Prostate gland (tissue), 2 donors: ENCODE measurements at regions not wholly inside any gene's neighbourhood (a gene's known extent, or its start where the extent isn't known, plus 50 kb on each side); places are given as distances from the start of the nearest gene placed in this dataset.

Source experiments
- DNase-seq: peaks from one replicate; pipeline ENCODE4 v3.0.0-alpha.2; 2019; ENCODE audit warnings: low spot score
- H3K27ac ChIP-seq, 2 donors: fragments of 200-600 bp; sonication (generic); 2 replicates each; pipeline ENCODE4 v1.5.1; 2017 to 2019
- H3K27me3 ChIP-seq: fragments of 200-600 bp; sonication (generic); replicated peaks from 2 replicates; pipeline ENCODE4 v1.5.1; 2019; ENCODE audit not compliant: insufficient read depth
- H3K36me3 ChIP-seq, 2 donors: fragments of 200-600 bp; sonication (generic); 1 replicate in 1 of 2; 2 replicates in 1 of 2; pipeline versions ENCODE4 v1.5.1 to v1.8.1; 2017 to 2019
- H3K4me1 ChIP-seq: fragments of 200-600 bp; sonication (generic); replicated peaks from 2 replicates; pipeline ENCODE4 v1.5.1; 2019
- H3K4me3 ChIP-seq, 2 donors: fragments of 200-600 bp; sonication (generic); 2 replicates each; pipeline ENCODE4 v1.5.1; 2017 to 2019
- H3K9me3 ChIP-seq: fragments of 200-600 bp; sonication (generic); 2 replicates; pipeline ENCODE4 v1.5.1; 2017
- CTCF ChIP-seq, 4 experiments: fragments of 200-600 bp in 2 of 4; fragments of 450-650 bp in 2 of 4; sonication (generic) in 2 of 4; IDR thresholded peaks; 1 replicate in 3 of 4; 2 replicates in 1 of 4; pipeline ENCODE4 v1.5.1; 2016 to 2019; ENCODE audit warnings: antibody characterized with exemption in 4 of 4, mild to moderate bottlenecking in 2 of 4, moderate library complexity in 2 of 4
- POLR2A ChIP-seq: fragments of 450-650 bp; IDR thresholded peaks from one replicate; pipeline ENCODE4 v1.6.1; 2016; ENCODE audit warnings: antibody characterized with exemption, mild to moderate bottlenecking
- POLR2AphosphoS5 ChIP-seq: sonication (generic); formaldehyde crosslinking; IDR thresholded peaks from one replicate; pipeline ENCODE4 v1.6.1; 2017; ENCODE audit warnings: antibody characterized with exemption
- WGBS: methylation state at CpG from one replicate; pipeline ENCODE4 v1.1.5; 2018; 5-methylcytosine and 5-hydroxymethylcytosine counted together
- intact Hi-C: fragments of 100-400 bp; cut with DNase I; formaldehyde crosslinking; loops from one replicate; pipeline ENCODE4 v1.14.2; 2022

- H3K4me3 ChIP-seq = no peak overlapping the region
- H3K4me1 ChIP-seq = no peaks in the 10 kb centered on the region
- intact Hi-C loops = no loop called here
- H3K36me3 ChIP-seq = no peaks in the 10 kb centered on the region
- no peaks in the 10 kb centered on the region for H3K27me3 ChIP-seq
- TF ChIP-seq POLR2A (no peak), CTCF (IDR thresholded peaks at IDR 0.05) (no peak), POLR2AphosphoS5 (no peak)
- DNase-seq = no peak
- H3K9me3 ChIP-seq = no peaks in the 10 kb centered on the region
- no peak overlapping the region for H3K27ac ChIP-seq
Observed at GRCh38 chr15:89007989-89008388, 80.3 kb upstream of the ABHD2 start.

- Histone ChIP-seq H3K36me3 (no peaks in the 10 kb centered on the region), H3K27ac (no peak overlapping the region), H3K4me1 (no peaks in the 10 kb centered on the region), H3K27me3 (no peaks in the 10 kb centered on the region), H3K4me3 (no peak overlapping the region), H3K9me3 (no peaks in the 10 kb centered on the region)
- DNase-seq = no peak
- intact Hi-C loops = no loop called here
- 85% methylated on average over 6 of the region's 6 CpGs for WGBS
- no peak for TF ChIP-seq POLR2A
- no peak for TF ChIP-seq POLR2AphosphoS5
- TF ChIP-seq CTCF (IDR thresholded peaks at IDR 0.05) = no peak
Observed at GRCh38 chr15:89009080-89009479, 79.2 kb upstream of the ABHD2 start.

- TF ChIP-seq POLR2A (no peak), POLR2AphosphoS5 (no peak), CTCF (IDR thresholded peaks at IDR 0.05) (no peak)
- DNase-seq = no peak
- H3K27me3 ChIP-seq = no peaks in the 10 kb centered on the region
- no peak overlapping the region for H3K4me3 ChIP-seq
- intact Hi-C loops = loop anchor here (5.0 kb wide), 1 partner anchor 108 kb away; no protein-coding TSS in a partner anchor
- no peaks in the 10 kb centered on the region for H3K4me1 ChIP-seq
- no peak overlapping the region for H3K27ac ChIP-seq
- no peaks in the 10 kb centered on the region for H3K9me3 ChIP-seq
- H3K36me3 ChIP-seq = no peaks in the 10 kb centered on the region
- WGBS = 97% methylated on average over 5 of the region's 5 CpGs
Observed at GRCh38 chr15:89015412-89016097, 72.7 kb upstream of the ABHD2 start.

GRCh38 chr15:89016549-89017041 is 71.7 kb upstream of the ABHD2 start:
- 41% methylated on average over 10 of the region's 10 CpGs for WGBS
- intact Hi-C loops = loop anchor here (5.0 kb wide), 1 partner anchor 109 kb away; no protein-coding TSS in a partner anchor
- TF ChIP-seq POLR2A = no peak
- TF ChIP-seq CTCF (IDR thresholded peaks at IDR 0.05) = no peak
- no peak for TF ChIP-seq POLR2AphosphoS5
- no peaks in the 10 kb centered on the region for H3K4me1 ChIP-seq
- no peak overlapping the region for H3K27ac ChIP-seq
- H3K4me3 ChIP-seq = no peak overlapping the region
- no peaks in the 10 kb centered on the region for H3K27me3 ChIP-seq
- H3K36me3 ChIP-seq = no peaks in the 10 kb centered on the region
- no peaks in the 10 kb centered on the region for H3K9me3 ChIP-seq
- DNase-seq = no peak
